Stimulated activated CD4-positive, alpha-beta T cell treated with anti-CD3 and anti-CD28 coated beads, TNF-alpha, amount 100 ng/mL, for 48 hours (primary cell): ENCODE measurements at regions not wholly inside any gene's neighbourhood (a gene's known extent, or its start where the extent isn't known, plus 50 kb on each side); places are given as distances from the start of the nearest gene placed in this dataset.
A peak's percentile ranks its signal among the peaks of the same experiment; 100 is the strongest.
"Not testable (repeated sequence)": the region's sequence is repeated elsewhere in the genome, so short reads cannot be mapped to it uniquely, and the experiment has no call there.

Experiments used
- DNase-seq, 3 donors: peaks; one replicate each; pipeline ENCODE4 v3.0.0-alpha.2; 2020; ENCODE audit warnings: low read depth in 3 of 3

GRCh38 chr21:36207577-36208320, 51.1 kb downstream of the DOP1B start:
- DNase-seq: no peak

- no peak for DNase-seq
These were observed 51.8 kb downstream of the DOP1B start for GRCh38 chr21:36208326-36209013.

GRCh38 chr21:36209626-36210171, 53.1 kb downstream of the DOP1B start:
- DNase-seq: peak in 2 of 3 donors; percentile 20 to 26

GRCh38 chr21:36210779-36211659, 54.4 kb downstream of the DOP1B start:
- no peak for DNase-seq

GRCh38 chr21:36211660-36212512, 55.3 kb downstream of the DOP1B start:
- DNase-seq: no peak

GRCh38 chr21:36212513-36212780, 55.8 kb downstream of the DOP1B start:
- no peak for DNase-seq

GRCh38 chr21:36214561-36214960, 57.9 kb downstream of the DOP1B start:
- no peak for DNase-seq

- DNase-seq: no peak
These were observed 61.1 kb downstream of the DOP1B start for GRCh38 chr21:36217743-36218142.

GRCh38 chr21:36218691-36219090, 62.1 kb downstream of the DOP1B start:
- DNase-seq: no peak

GRCh38 chr21:36223451-36223850, 66.8 kb downstream of the DOP1B start:
- DNase-seq: no peak

- DNase-seq: no peak
These were observed 72.6 kb downstream of the DOP1B start for GRCh38 chr21:36229181-36229580.

- not testable (repeated sequence) for DNase-seq
These were observed 74.8 kb downstream of the DOP1B start for GRCh38 chr21:36231444-36231843.

GRCh38 chr21:36232641-36233040, 76.0 kb downstream of the DOP1B start:
- no peak for DNase-seq

GRCh38 chr21:36235058-36235582, 78.5 kb downstream of the DOP1B start:
- no peak for DNase-seq

- DNase-seq: no peak
These were observed 79.6 kb downstream of the DOP1B start for GRCh38 chr21:36236052-36236730.

- DNase-seq: no peak
These were observed 80.8 kb downstream of the DOP1B start for GRCh38 chr21:36237441-36237840.

- no peak for DNase-seq
These were observed 80.4 kb upstream of the MORC3 start for GRCh38 chr21:36239585-36239984.

- no peak for DNase-seq
These were observed 78.3 kb upstream of the MORC3 start for GRCh38 chr21:36241717-36242116.

- no peak for DNase-seq
These were observed 74.9 kb upstream of the MORC3 start for GRCh38 chr21:36245115-36245514.

- no peak for DNase-seq
These were observed 74.3 kb upstream of the MORC3 start for GRCh38 chr21:36245649-36246048.
